ENCODE measurements at regions not wholly inside any gene's neighbourhood (a gene's known extent, or its start where the extent isn't known, plus 50 kb on each side); places are given as distances from the start of the nearest gene placed in this dataset.

- TF ChIP-seq REST (IDR thresholded peaks at IDR 0.05; ENCODE audit: insufficient read depth in 1 of 2, low read depth in 2 of 2, low read length in 2 of 2) (no peak), SIN3A (IDR thresholded peaks at IDR 0.05; ENCODE audit: borderline replicate concordance, insufficient read depth, low read length) (no peak), TAF1 (IDR thresholded peaks at IDR 0.05; ENCODE audit: borderline replicate concordance, insufficient read depth, low read length) (no peak), POLR2AphosphoS5 (IDR thresholded peaks at IDR 0.05; ENCODE audit: low read depth, low read length) (no peak), FOXP2 (optimal IDR thresholded peaks at IDR 0.05; ENCODE audit: borderline replicate concordance, extremely low read depth, extremely low read length, insufficient read depth) (no peak)
Observed at GRCh38 chr14:104323551-104324175, 185.3 kb downstream of the KIF26A start.

GRCh38 chr14:104326848-104327247 lies 188.5 kb downstream of the KIF26A start:
- TF ChIP-seq TAF1 (IDR thresholded peaks at IDR 0.05; ENCODE audit: borderline replicate concordance, insufficient read depth, low read length) (no peak), POLR2AphosphoS5 (IDR thresholded peaks at IDR 0.05; ENCODE audit: low read depth, low read length) (no peak), SIN3A (IDR thresholded peaks at IDR 0.05; ENCODE audit: borderline replicate concordance, insufficient read depth, low read length) (no peak), REST (IDR thresholded peaks at IDR 0.05; ENCODE audit: insufficient read depth in 1 of 2, low read depth in 2 of 2, low read length in 2 of 2) (no peak), FOXP2 (optimal IDR thresholded peaks at IDR 0.05; ENCODE audit: borderline replicate concordance, extremely low read depth, extremely low read length, insufficient read depth) (no peak)

GRCh38 chr14:104328607-104329006 lies 190.2 kb downstream of the KIF26A start:
- no peak for TF ChIP-seq POLR2AphosphoS5 (IDR thresholded peaks at IDR 0.05; ENCODE audit: low read depth, low read length)
- no peak for TF ChIP-seq TAF1 (IDR thresholded peaks at IDR 0.05; ENCODE audit: borderline replicate concordance, insufficient read depth, low read length)

- TF ChIP-seq TAF1 (IDR thresholded peaks at IDR 0.05; ENCODE audit: borderline replicate concordance, insufficient read depth, low read length) (no peak), FOXP2 (optimal IDR thresholded peaks at IDR 0.05; ENCODE audit: borderline replicate concordance, extremely low read depth, extremely low read length, insufficient read depth) (no peak), POLR2AphosphoS5 (IDR thresholded peaks at IDR 0.05; ENCODE audit: low read depth, low read length) (no peak)
Observed at GRCh38 chr14:104329793-104330192, 191.4 kb downstream of the KIF26A start.

- no peak for TF ChIP-seq SIN3A (IDR thresholded peaks at IDR 0.05; ENCODE audit: borderline replicate concordance, insufficient read depth, low read length)
- no peak for TF ChIP-seq FOXP2 (optimal IDR thresholded peaks at IDR 0.05; ENCODE audit: borderline replicate concordance, extremely low read depth, extremely low read length, insufficient read depth)
- no peak for TF ChIP-seq REST (IDR thresholded peaks at IDR 0.05; ENCODE audit: insufficient read depth in 1 of 2, low read depth in 2 of 2, low read length in 2 of 2)
- TF ChIP-seq TAF1 (IDR thresholded peaks at IDR 0.05; ENCODE audit: borderline replicate concordance, insufficient read depth, low read length): no peak
- no peak for TF ChIP-seq POLR2AphosphoS5 (IDR thresholded peaks at IDR 0.05; ENCODE audit: low read depth, low read length)
Observed at GRCh38 chr14:104331871-104332605, 193.7 kb downstream of the KIF26A start.

- no peak for TF ChIP-seq FOXP2 (optimal IDR thresholded peaks at IDR 0.05; ENCODE audit: borderline replicate concordance, extremely low read depth, extremely low read length, insufficient read depth)
- TF ChIP-seq REST (IDR thresholded peaks at IDR 0.05; ENCODE audit: insufficient read depth in 1 of 2, low read depth in 2 of 2, low read length in 2 of 2): no peak
- TF ChIP-seq POLR2AphosphoS5 (IDR thresholded peaks at IDR 0.05; ENCODE audit: low read depth, low read length): no peak
- no peak for TF ChIP-seq TAF1 (IDR thresholded peaks at IDR 0.05; ENCODE audit: borderline replicate concordance, insufficient read depth, low read length)
- no peak for TF ChIP-seq SIN3A (IDR thresholded peaks at IDR 0.05; ENCODE audit: borderline replicate concordance, insufficient read depth, low read length)
Observed at GRCh38 chr14:104332634-104333270, 194.4 kb downstream of the KIF26A start.
